Spleen (tissue), 11 donors: ENCODE measurements at regions not wholly inside any gene's neighbourhood (a gene's known extent, or its start where the extent isn't known, plus 50 kb on each side); places are given as distances from the start of the nearest gene placed in this dataset.

Source experiments
- DNase-seq: peaks from one replicate; pipeline ENCODE4 v3.0.0-alpha.2; 2020
- H3K27ac ChIP-seq, 8 donors: fragments of 200-600 bp; sonication (generic) in 7 of 8; 1 replicate in 4 of 8; 2 replicates in 4 of 8; pipeline versions ENCODE4 v1.5.0 to v1.8.0; 2016 to 2021; ENCODE audit warnings: inconsistent platforms in 4 of 8, mild to moderate bottlenecking in 4 of 8, moderate library complexity in 1 of 8
- H3K27me3 ChIP-seq, 7 donors: fragments of 200-600 bp; sonication (generic) in 6 of 7; replicated peaks in 1 of 7; 1 replicate in 4 of 7; 2 replicates in 3 of 7; pipeline versions ENCODE4 v1.5.0 to v1.8.0; 2016 to 2021; ENCODE audit warnings: inconsistent platforms in 3 of 7, mild to moderate bottlenecking in 1 of 7
- H3K36me3 ChIP-seq, 6 donors: fragments of 200-600 bp; sonication (generic) in 5 of 6; 1 replicate in 4 of 6; 2 replicates in 2 of 6; pipeline versions ENCODE4 v1.5.0 to v1.8.0; 2016 to 2021; ENCODE audit warnings: inconsistent platforms in 2 of 6
- H3K4me1 ChIP-seq, 6 donors: fragments of 200-600 bp; sonication (generic) in 5 of 6; 1 replicate in 3 of 6; 2 replicates in 3 of 6; pipeline versions ENCODE4 v1.5.0 to v1.8.0; 2016 to 2021; ENCODE audit warnings: inconsistent platforms in 3 of 6
- H3K4me3 ChIP-seq, 8 donors: fragments of 200-600 bp; sonication (generic) in 7 of 8; 1 replicate in 4 of 8; 2 replicates in 4 of 8; pipeline versions ENCODE4 v1.5.0 to v1.8.0; 2016 to 2021; ENCODE audit warnings: inconsistent platforms in 4 of 8, mild to moderate bottlenecking in 4 of 8, moderate library complexity in 2 of 8
- H3K9me3 ChIP-seq, 8 donors: fragments of 200-600 bp; sonication (generic) in 7 of 8; 1 replicate in 4 of 8; 2 replicates in 4 of 8; pipeline versions ENCODE4 v1.5.0 to v1.8.0; 2016 to 2021; ENCODE audit warnings: inconsistent platforms in 4 of 8
- POLR2A ChIP-seq, 3 donors: fragments of 450-650 bp; IDR thresholded peaks; one replicate each; pipeline ENCODE4 v1.5.1; 2017; ENCODE audit warnings: antibody characterized with exemption in 3 of 3, mild to moderate bottlenecking in 1 of 3
- POLR2AphosphoS5 ChIP-seq, 3 donors: sonication (generic); formaldehyde crosslinking; IDR thresholded peaks; one replicate each; pipeline ENCODE4 v1.5.1; 2017; ENCODE audit warnings: antibody characterized with exemption in 3 of 3
- WGBS, 5 donors: extraction: QIAGEN DNeasy Blood & Tissue Kit in 3 of 5; methylation state at CpG; one replicate each; pipeline versions ENCODE4 v1.1.5 to v1.1.7; 2013 to 2018; 5-methylcytosine and 5-hydroxymethylcytosine counted together
- intact Hi-C: fragments of 100-400 bp; cut with DNase I; formaldehyde crosslinking; loops from one replicate; pipeline ENCODE4 v1.15.0; 2023; ENCODE audit warnings: low total_unique reads
- TF ChIP-seq, protein P1 (sequence below), 11 experiments: fragments of 200-600 bp in 7 of 11; fragments of 450-650 bp in 4 of 11; sonication (generic) in 4 of 11; IDR thresholded peaks in 8 of 11; conservative IDR thresholded peaks in 3 of 11; 1 replicate in 7 of 11; 2 replicates in 4 of 11; pipeline versions ENCODE4 v1.4.0 to v1.8.0; 2016 to 2021; ENCODE audit warnings: antibody characterized with exemption in 11 of 11, inconsistent platforms in 4 of 11, mild to moderate bottlenecking in 1 of 11
- donor health status: healthy with polysubstance abuse.
- donor health status: DM: no; HTN: no; CAD: no; lungs with moderate emphysema.
- donor health status: DM: no; HTN: no; CAD: no.
- donor health status: Bipolar disorder and iron deficiency.
- donor health status: healthy.
- donor health status: DM: no; HTN: no; CAD: no.
- donor health status: DM: yes; HTN: yes; CAD: no.

DNA sequence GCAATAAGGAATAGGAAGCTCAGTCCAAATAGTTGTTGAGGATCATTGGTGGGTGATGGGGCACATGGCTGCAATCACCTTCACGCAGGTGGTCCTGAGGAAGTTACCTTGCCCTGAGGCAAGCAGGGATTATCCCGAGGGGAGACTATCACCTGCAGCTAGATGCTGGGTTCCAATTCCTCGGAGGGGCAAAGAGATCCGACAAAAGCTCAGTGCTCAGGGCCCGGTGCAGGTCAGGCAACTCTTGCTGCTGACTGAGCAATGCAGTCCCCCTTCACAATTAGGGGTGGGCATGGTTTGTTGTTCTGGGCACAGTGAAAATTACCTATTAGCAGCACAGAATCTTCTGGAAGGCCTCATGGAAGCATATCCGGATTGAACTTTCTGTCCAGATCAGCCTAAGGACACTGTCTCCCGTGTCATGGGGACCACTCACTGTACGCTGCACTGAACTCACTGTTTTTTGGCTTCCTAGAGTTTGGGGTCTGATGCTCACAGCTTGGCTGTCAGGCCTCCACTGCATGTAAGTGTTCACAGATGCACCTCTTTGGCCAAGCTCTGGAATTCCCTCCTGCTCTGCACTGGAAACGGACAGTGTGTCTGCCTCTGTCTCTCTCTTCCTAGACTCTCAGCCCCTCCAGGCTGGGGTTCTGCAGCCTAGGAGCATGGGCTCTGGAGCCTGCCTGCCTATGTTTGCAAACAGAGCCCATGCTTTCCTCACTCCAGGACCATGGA lies 372.7 kb downstream of the ZNF536 start:
- intact Hi-C loops = no loop called here
- peaks cover 0 to 22% (median 0%) of the 10 kb centered on the region in 7 donors for H3K27me3 ChIP-seq
- no peak overlapping the region for H3K27ac ChIP-seq
- TF ChIP-seq, protein P1, sequence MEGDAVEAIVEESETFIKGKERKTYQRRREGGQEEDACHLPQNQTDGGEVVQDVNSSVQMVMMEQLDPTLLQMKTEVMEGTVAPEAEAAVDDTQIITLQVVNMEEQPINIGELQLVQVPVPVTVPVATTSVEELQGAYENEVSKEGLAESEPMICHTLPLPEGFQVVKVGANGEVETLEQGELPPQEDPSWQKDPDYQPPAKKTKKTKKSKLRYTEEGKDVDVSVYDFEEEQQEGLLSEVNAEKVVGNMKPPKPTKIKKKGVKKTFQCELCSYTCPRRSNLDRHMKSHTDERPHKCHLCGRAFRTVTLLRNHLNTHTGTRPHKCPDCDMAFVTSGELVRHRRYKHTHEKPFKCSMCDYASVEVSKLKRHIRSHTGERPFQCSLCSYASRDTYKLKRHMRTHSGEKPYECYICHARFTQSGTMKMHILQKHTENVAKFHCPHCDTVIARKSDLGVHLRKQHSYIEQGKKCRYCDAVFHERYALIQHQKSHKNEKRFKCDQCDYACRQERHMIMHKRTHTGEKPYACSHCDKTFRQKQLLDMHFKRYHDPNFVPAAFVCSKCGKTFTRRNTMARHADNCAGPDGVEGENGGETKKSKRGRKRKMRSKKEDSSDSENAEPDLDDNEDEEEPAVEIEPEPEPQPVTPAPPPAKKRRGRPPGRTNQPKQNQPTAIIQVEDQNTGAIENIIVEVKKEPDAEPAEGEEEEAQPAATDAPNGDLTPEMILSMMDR (IDR thresholded peaks at IDR 0.05 in 8 of 11, conservative IDR thresholded peaks at IDR 0.05 in 3 of 11) = no peak
- TF ChIP-seq POLR2AphosphoS5 (IDR thresholded peaks at IDR 0.05) (no peak), POLR2A (IDR thresholded peaks at IDR 0.05) (no peak)
- 87 to 98% (median 93%) methylated on average over 9 of the region's 9 CpGs for WGBS, 5 donors
- peaks cover 0 to 14% (median 8%) of the 10 kb centered on the region in 8 donors for H3K9me3 ChIP-seq
- no peaks in the 10 kb centered on the region for H3K36me3 ChIP-seq
- H3K4me1 ChIP-seq = no peaks in the 10 kb centered on the region
- DNase-seq = no peak
- H3K4me3 ChIP-seq = no peak overlapping the region

DNA sequence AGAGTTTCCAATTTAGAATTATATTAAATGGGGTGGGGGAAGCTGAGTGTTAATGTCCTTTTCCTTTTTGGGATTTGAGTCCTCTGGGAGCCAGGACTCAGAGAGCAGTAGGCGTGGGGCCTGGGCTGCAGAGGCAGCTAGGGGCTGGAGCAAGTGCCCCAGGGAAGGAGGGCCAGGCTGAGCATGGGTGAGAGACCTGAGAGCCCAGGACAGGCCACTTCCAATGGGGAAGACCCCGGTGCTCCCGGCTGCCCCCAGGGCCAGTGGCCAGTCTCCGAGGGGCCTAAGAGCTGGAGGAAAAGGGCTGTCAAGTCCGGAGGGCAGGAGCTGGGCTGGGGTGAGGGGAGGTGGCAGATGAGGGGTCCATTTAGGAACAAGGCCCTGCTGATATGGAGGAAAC lies 371.5 kb downstream of the ZNF536 start:
- no peak for DNase-seq
- intact Hi-C loops = no loop called here
- no peaks in the 10 kb centered on the region for H3K4me1 ChIP-seq
- TF ChIP-seq POLR2AphosphoS5 (IDR thresholded peaks at IDR 0.05) (no peak), POLR2A (IDR thresholded peaks at IDR 0.05) (no peak)
- TF ChIP-seq, protein P1 (IDR thresholded peaks at IDR 0.05 in 8 of 11, conservative IDR thresholded peaks at IDR 0.05 in 3 of 11) = no peak
- H3K9me3 ChIP-seq = peaks cover 0 to 4% (median 0%) of the 10 kb centered on the region in 8 donors
- H3K27me3 ChIP-seq = peaks cover 0 to 22% (median 0%) of the 10 kb centered on the region in 7 donors
- no peak overlapping the region for H3K27ac ChIP-seq
- 75 to 86% (median 84%) methylated on average over 5 of the region's 5 CpGs for WGBS, 5 donors
- no peaks in the 10 kb centered on the region for H3K36me3 ChIP-seq
- no peak overlapping the region for H3K4me3 ChIP-seq

DNA sequence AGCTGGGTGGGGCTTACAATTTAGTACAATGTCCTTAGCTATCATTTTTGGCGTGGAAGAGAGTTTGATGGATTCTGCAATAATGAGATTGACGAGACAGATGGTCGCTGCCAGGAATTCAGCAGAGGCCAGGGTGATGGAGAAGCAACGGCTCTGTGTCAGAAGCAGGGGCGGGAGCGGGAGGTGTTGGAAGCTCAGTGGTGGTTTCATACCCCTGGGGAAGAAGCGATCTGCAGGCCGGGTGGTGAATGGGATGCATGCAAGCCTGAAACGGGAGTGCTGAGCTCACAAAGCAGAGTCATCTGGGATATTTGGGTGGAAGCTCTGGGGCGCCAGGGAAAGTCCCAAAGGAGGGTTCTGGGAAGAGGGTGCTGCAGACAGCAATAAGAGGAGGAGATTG lies 370.8 kb downstream of the ZNF536 start:
- DNase-seq = no peak
- Histone ChIP-seq H3K4me1 (no peaks in the 10 kb centered on the region), H3K9me3 (no peaks in the 10 kb centered on the region), H3K27me3 (peaks cover 0 to 22% (median 0%) of the 10 kb centered on the region in 7 donors), H3K27ac (no peak overlapping the region), H3K36me3 (no peaks in the 10 kb centered on the region), H3K4me3 (no peak overlapping the region)
- WGBS, 5 donors = 52 to 57% (median 55%) methylated on average over 10 of the region's 10 CpGs
- intact Hi-C loops = no loop called here
- TF ChIP-seq POLR2A (IDR thresholded peaks at IDR 0.05) (no peak), POLR2AphosphoS5 (IDR thresholded peaks at IDR 0.05) (no peak)

DNA sequence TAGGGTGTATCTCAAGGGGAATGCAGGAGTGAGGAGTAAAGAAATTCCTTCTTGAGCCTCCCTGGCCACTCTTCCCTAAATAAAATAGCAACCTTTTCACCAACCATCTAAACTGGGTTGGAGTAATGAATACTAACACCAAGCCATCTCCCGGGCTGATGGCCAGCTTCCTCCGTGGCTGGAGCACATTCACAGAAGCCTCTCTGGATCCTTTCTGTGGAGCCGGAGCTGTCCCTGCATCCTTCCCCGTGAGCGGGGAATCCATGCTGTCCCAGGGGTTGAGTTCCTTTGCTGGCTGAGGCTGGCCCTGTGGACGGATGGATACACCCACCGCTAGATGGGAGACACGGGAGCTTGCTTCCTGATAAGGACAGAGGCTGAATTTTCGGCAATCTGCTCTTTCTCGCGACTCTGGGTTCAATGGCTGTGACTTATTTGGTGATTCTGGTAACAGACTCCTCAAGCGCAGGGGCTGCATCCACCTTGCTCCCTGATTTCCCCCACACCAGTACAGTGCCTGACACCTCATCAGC lies 370.3 kb downstream of the ZNF536 start:
- no peak for DNase-seq
- Histone ChIP-seq H3K36me3 (no peaks in the 10 kb centered on the region), H3K4me1 (no peaks in the 10 kb centered on the region), H3K9me3 (no peaks in the 10 kb centered on the region), H3K27ac (no peak overlapping the region), H3K27me3 (peaks cover 0 to 22% (median 0%) of the 10 kb centered on the region in 7 donors), H3K4me3 (no peak overlapping the region)
- 66 to 85% (median 77%) methylated on average over 9 to 12 of the region's 12 CpGs for WGBS, 5 donors
- intact Hi-C loops = no loop called here
- TF ChIP-seq, protein P1 (IDR thresholded peaks at IDR 0.05 in 8 of 11, conservative IDR thresholded peaks at IDR 0.05 in 3 of 11) = no peak
- TF ChIP-seq POLR2AphosphoS5 (IDR thresholded peaks at IDR 0.05) (no peak), POLR2A (IDR thresholded peaks at IDR 0.05) (no peak)
